MCF 10A (cell line): ENCODE measurements at regions not wholly inside any gene's neighbourhood (a gene's known extent, or its start where the extent isn't known, plus 50 kb on each side); places are given as distances from the start of the nearest gene placed in this dataset.
A peak's percentile ranks its signal among the peaks of the same experiment; 100 is the strongest.

Source experiments
- BruUV-seq: library from RNA; stranded (reverse); fragments of 400-500 nt; replicated peaks from 2 replicates; lab custom pipeline; 2021; lab: Mats Ljungman, UMichigan
- CTCF ChIA-PET: fragments of 300-600 bp; sonication (Branson Sonifier 250); formaldehyde crosslinking; extraction: SDS; loops from one replicate; lab custom pipeline; 2021; ENCODE audit warnings: antibody characterized with exemption, inconsistent platforms; lab: Yijun Ruan, JAX
- POLR2A ChIA-PET: fragments of 300-600, 350-650 bp; sonication (Branson Sonifier 250); formaldehyde crosslinking; extraction: SDS; loops from one replicate; lab custom pipeline; 2020; ENCODE audit warnings: antibody characterized with exemption, inconsistent platforms; lab: Yijun Ruan, JAX
- DNase-seq: peaks from one replicate; pipeline ENCODE4 v3.0.0-alpha.2; 2018; ENCODE audit not compliant: unreplicated experiment
- H3K27ac Mint-ChIP-seq: one replicate; pipeline ENCODE4 v1.8.0; 2022; ENCODE audit warnings: mild to moderate bottlenecking, low read depth, mixed read lengths; ENCODE audit not compliant: unreplicated experiment
- H3K27me3 Mint-ChIP-seq: one replicate; pipeline ENCODE4 v1.8.0; 2022; ENCODE audit warnings: mixed read lengths; ENCODE audit not compliant: insufficient read depth, unreplicated experiment
- H3K36me3 Mint-ChIP-seq: one replicate; pipeline ENCODE4 v1.8.0; 2022; ENCODE audit warnings: mild to moderate bottlenecking, moderate library complexity, mixed read lengths; ENCODE audit not compliant: insufficient read depth, unreplicated experiment
- H3K4me1 Mint-ChIP-seq: one replicate; pipeline ENCODE4 v1.8.0; 2022; ENCODE audit warnings: mixed read lengths; ENCODE audit not compliant: insufficient read depth, unreplicated experiment
- H3K4me3 Mint-ChIP-seq: one replicate; pipeline ENCODE4 v1.8.0; 2022; ENCODE audit warnings: mild to moderate bottlenecking, moderate library complexity, mixed read lengths; ENCODE audit not compliant: unreplicated experiment
- H3K9me3 Mint-ChIP-seq: one replicate; pipeline ENCODE4 v1.8.0; 2022; ENCODE audit warnings: mixed read lengths; ENCODE audit not compliant: unreplicated experiment
- CTCF ChIP-seq: fragments of 200-600 bp; IDR thresholded peaks from one replicate; pipeline ENCODE4 v1.8.0; 2022; ENCODE audit warnings: antibody characterized with exemption, mild to moderate bottlenecking; ENCODE audit not compliant: unreplicated experiment
- intact Hi-C: fragments of 100-400 bp; cut with micrococcal nuclease; formaldehyde crosslinking; loops from 2 replicates; pipeline ENCODE4 v1.14.1; 2022

GRCh38 chr3:170718848-170719247, 133.0 kb upstream of the SLC7A14 start:
- CTCF ChIA-PET = interaction anchor here (0.8 to 1.8 kb wide), 2 partner anchors 93 to 304 kb away, joined by 3 to 5 read pairs; no protein-coding TSS in a partner anchor
- H3K27me3 Mint-ChIP-seq = no peaks in the 10 kb centered on the region
- no peak overlapping the region for H3K27ac Mint-ChIP-seq
- intact Hi-C loops = no loop called here
- H3K36me3 Mint-ChIP-seq = no peaks in the 10 kb centered on the region
- H3K4me3 Mint-ChIP-seq = no peak overlapping the region
- DNase-seq = no peak
- H3K9me3 Mint-ChIP-seq = no peaks in the 10 kb centered on the region
- POLR2A ChIA-PET = no interaction called here
- peaks cover 24% of the 10 kb centered on the region for H3K4me1 Mint-ChIP-seq
- BruUV-seq = no TSS peak
- TF ChIP-seq CTCF = no peak

GRCh38 chr3:170717410-170718402, 131.8 kb upstream of the SLC7A14 start:
- no peaks in the 10 kb centered on the region for H3K27me3 Mint-ChIP-seq
- no TSS peak for BruUV-seq
- peak overlapping the region; percentile 16 for H3K27ac Mint-ChIP-seq
- DNase-seq = peak; percentile 85
- ChIA-PET POLR2A (interaction anchor here (0.5 to 0.9 kb wide), 3 partner anchors 9 to 387 kb away, joined by 3 to 4 read pairs (median 3); no protein-coding TSS in a partner anchor), CTCF (interaction anchor here (0.6 to 1.8 kb wide), 7 partner anchors 9 to 303 kb away, joined by 3 to 8 read pairs (median 5); no protein-coding TSS in a partner anchor)
- H3K9me3 Mint-ChIP-seq = no peaks in the 10 kb centered on the region
- intact Hi-C loops = loop anchor here (2.0 kb wide), 1 partner anchor 23 kb away; no protein-coding TSS in a partner anchor
- no peak for TF ChIP-seq CTCF
- no peak overlapping the region for H3K4me3 Mint-ChIP-seq
- H3K36me3 Mint-ChIP-seq = no peaks in the 10 kb centered on the region
- peaks cover 20% of the 10 kb centered on the region for H3K4me1 Mint-ChIP-seq

- no TSS peak for BruUV-seq
- POLR2A ChIA-PET = interaction anchor here (0.7 to 1.0 kb wide), 2 partner anchors 30 to 36 kb away, joined by 3 to 4 read pairs; no protein-coding TSS in a partner anchor
- TF ChIP-seq CTCF = no peak
- DNase-seq = no peak
- Mint-ChIP-seq H3K27ac (no peak overlapping the region), H3K4me3 (no peak overlapping the region), H3K4me1 (peaks cover 14% of the 10 kb centered on the region), H3K36me3 (no peaks in the 10 kb centered on the region), H3K27me3 (no peaks in the 10 kb centered on the region), H3K9me3 (no peaks in the 10 kb centered on the region)
- intact Hi-C loops = loop anchor here (2.0 kb wide), 1 partner anchor 25 kb away; no protein-coding TSS in a partner anchor
- CTCF ChIA-PET = interaction anchor here (0.6 kb wide), 1 partner anchor 825 kb away, joined by 3 read pairs; no protein-coding TSS in a partner anchor
Measured at GRCh38 chr3:170716172-170716805, 130.4 kb upstream of the SLC7A14 start.
